Omental fat pad (tissue), 3 donors: ENCODE measurements at regions not wholly inside any gene's neighbourhood (a gene's known extent, or its start where the extent isn't known, plus 50 kb on each side); places are given as distances from the start of the nearest gene placed in this dataset.

Source experiments
- ATAC-seq: fragments of 150-250 bp; one replicate; pipeline ENCODE4 v1.9.1; 2016; ENCODE audit warnings: mild to moderate bottlenecking, moderate library complexity; ENCODE audit not compliant: low FRiP score
- DNase-seq: peaks from one replicate; pipeline ENCODE4 v3.0.0-alpha.2; 2019; ENCODE audit warnings: low spot score
- CTCF ChIP-seq, 3 donors: fragments of 450-650 bp; IDR thresholded peaks; one replicate each; pipeline ENCODE4 v1.5.1; 2016 to 2017; ENCODE audit warnings: antibody characterized with exemption in 3 of 3, mild to moderate bottlenecking in 3 of 3, moderate library complexity in 2 of 3

- TF ChIP-seq CTCF (IDR thresholded peaks at IDR 0.05): no peak
- DNase-seq (no peak), ATAC-seq (no peak)
These were observed 109.7 kb downstream of the TMTC3 start for GRCh38 chr12:88251798-88252197.

- DNase-seq (no peak), ATAC-seq (no peak)
- no peak for TF ChIP-seq CTCF (IDR thresholded peaks at IDR 0.05)
These were observed 111.4 kb downstream of the TMTC3 start for GRCh38 chr12:88253371-88253978.

GRCh38 chr12:88255224-88255623 is 113.1 kb downstream of the TMTC3 start:
- TF ChIP-seq CTCF (IDR thresholded peaks at IDR 0.05): no peak
- no peak for DNase-seq
- no peak for ATAC-seq

- TF ChIP-seq CTCF (IDR thresholded peaks at IDR 0.05): no peak
- no peak for ATAC-seq
These were observed 113.7 kb downstream of the TMTC3 start for GRCh38 chr12:88255847-88256246.

GRCh38 chr12:88258396-88258795 is 116.3 kb downstream of the TMTC3 start:
- ATAC-seq (no peak), DNase-seq (no peak)
- no peak for TF ChIP-seq CTCF (IDR thresholded peaks at IDR 0.05)

More at GRCh38 chr12:88255847-88256246, 113.7 kb downstream of the TMTC3 start:
- no peak for DNase-seq

GRCh38 chr12:88266806-88267360 is 124.8 kb downstream of the TMTC3 start:
- ATAC-seq (no peak), DNase-seq (no peak)
- no peak for TF ChIP-seq CTCF (IDR thresholded peaks at IDR 0.05)

GRCh38 chr12:88267630-88268029 is 125.5 kb downstream of the TMTC3 start:
- no peak for TF ChIP-seq CTCF (IDR thresholded peaks at IDR 0.05)
- ATAC-seq (no peak), DNase-seq (no peak)
